ENCODE measurements at regions not wholly inside any gene's neighbourhood (a gene's known extent, or its start where the extent isn't known, plus 50 kb on each side); places are given as distances from the start of the nearest gene placed in this dataset.

DNA sequence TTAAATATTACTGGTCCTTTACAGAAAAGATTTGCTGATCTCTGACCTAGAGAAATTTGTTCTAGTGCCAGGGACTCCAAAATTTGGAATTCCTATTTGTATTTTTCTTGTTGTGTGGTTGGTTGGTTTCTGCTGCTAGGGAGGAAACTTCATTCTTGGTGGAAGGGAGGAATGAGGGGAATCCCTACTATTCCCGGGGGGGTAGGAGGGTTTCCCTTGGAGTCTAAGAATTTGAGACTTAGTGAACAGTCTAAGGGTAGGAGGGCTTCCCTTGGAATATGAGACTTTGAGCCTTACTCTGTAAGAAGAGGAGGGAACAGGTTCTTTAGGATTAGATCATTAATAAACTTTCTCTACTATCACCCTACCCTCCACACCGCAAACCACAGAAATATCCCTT lies 67.1 kb upstream of the ADGRF1 start:
- no peaks in the 10 kb centered on the region for H3K27me3 ChIP-seq (ENCODE audit: control insufficient read depth, insufficient read depth, low read length)
- in situ Hi-C loops (cut with HindIII; ENCODE audit: low pct_unique_long_range_greater_than_20kb, low sequenced_read_pairs) = no loop called here
- ChIA-PET CTCF (no interaction called here), POLR2A (no interaction called here)
- intact Hi-C loops (cut with micrococcal nuclease; ENCODE audit: unreplicated experiment) = no loop called here
- H3K36me3 ChIP-seq (ENCODE audit: control insufficient read depth, insufficient read depth, low read length) = no peaks in the 10 kb centered on the region
- H3K9me3 ChIP-seq (ENCODE audit: control insufficient read depth, insufficient read depth, low read depth, low read length) = no peaks in the 10 kb centered on the region
- H3K27ac ChIP-seq (ENCODE audit: low read length) = peak overlapping the region; percentile 30; the same call in 1 of the 2 replicates
- BruUV-seq (replicated peaks) = no TSS peak
- H3K4me3 ChIP-seq (ENCODE audit: low read depth in 2 of 2, low read length in 2 of 2) = no peak overlapping the region
- ATAC-seq = no peak
- TF ChIP-seq REST (IDR thresholded peaks at IDR 0.05; ENCODE audit: insufficient read depth in 1 of 2, low read depth in 2 of 2, low read length in 1 of 2) = no peak
- no peak for TF ChIP-seq SIN3A (IDR thresholded peaks at IDR 0.05; ENCODE audit: borderline replicate concordance, insufficient read depth, low read depth, low read length)
- TF ChIP-seq TCF7L2 (IDR thresholded peaks at IDR 0.05; ENCODE audit: low read depth, low read length) = no peak
- TF ChIP-seq CTCF (IDR thresholded peaks at IDR 0.05) = no peak
- TF ChIP-seq POLR2AphosphoS5 (IDR thresholded peaks at IDR 0.05; ENCODE audit: low read depth, low read length) = no peak
- peaks cover 14% of the 10 kb centered on the region; the same call in 1 of the 2 replicates for H3K4me1 ChIP-seq (ENCODE audit: control insufficient read depth, insufficient read depth, low read length)
- no peak for DNase-seq (ENCODE audit: low read depth, low spot score)

DNA sequence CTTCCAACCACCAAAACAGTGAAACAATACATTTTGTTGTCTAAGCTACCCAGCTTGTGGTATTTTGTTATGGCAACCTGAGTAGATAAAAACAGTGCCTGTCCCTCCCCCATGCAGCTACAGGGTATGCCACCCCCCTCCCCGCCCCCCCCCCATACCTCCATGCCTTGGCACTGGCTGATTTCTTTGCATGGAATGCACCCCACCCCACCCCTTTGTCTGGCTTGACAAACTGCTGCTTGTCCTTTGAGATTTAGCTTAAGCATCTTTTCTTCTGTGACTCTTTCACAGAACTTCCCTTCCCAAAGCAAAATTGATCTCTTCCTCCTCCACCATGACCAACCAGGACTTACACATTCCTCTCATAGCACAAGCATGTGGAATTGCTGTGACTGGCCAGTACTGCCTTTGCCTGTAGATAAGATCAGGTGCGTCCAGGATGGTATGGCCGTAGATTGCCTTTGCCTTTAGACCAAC lies 64.6 kb upstream of the ADGRF1 start:
- peaks cover 4% of the 10 kb centered on the region; the same call in 1 of the 2 replicates for H3K4me1 ChIP-seq (ENCODE audit: control insufficient read depth, insufficient read depth, low read length)

More for the DNA sequence above, 64.6 kb upstream of the ADGRF1 start:
- H3K36me3 ChIP-seq (ENCODE audit: control insufficient read depth, insufficient read depth, low read length) = no peaks in the 10 kb centered on the region
- in situ Hi-C loops (cut with HindIII; ENCODE audit: low pct_unique_long_range_greater_than_20kb, low sequenced_read_pairs) (no loop called here), intact Hi-C loops (cut with micrococcal nuclease; ENCODE audit: unreplicated experiment) (no loop called here)
- TF ChIP-seq CTCF (IDR thresholded peaks at IDR 0.05) = no peak
- no peak for TF ChIP-seq REST (IDR thresholded peaks at IDR 0.05; ENCODE audit: insufficient read depth in 1 of 2, low read depth in 2 of 2, low read length in 1 of 2)
- no peak for TF ChIP-seq POLR2AphosphoS5 (IDR thresholded peaks at IDR 0.05; ENCODE audit: low read depth, low read length)
- no peak for TF ChIP-seq TCF7L2 (IDR thresholded peaks at IDR 0.05; ENCODE audit: low read depth, low read length)
- no peak for TF ChIP-seq SIN3A (IDR thresholded peaks at IDR 0.05; ENCODE audit: borderline replicate concordance, insufficient read depth, low read depth, low read length)
- H3K4me3 ChIP-seq (ENCODE audit: low read depth in 2 of 2, low read length in 2 of 2) = no peak overlapping the region
- ChIA-PET CTCF (no interaction called here), POLR2A (interaction anchor here (0.6 kb wide), 1 partner anchor 23 kb away, joined by 3 read pairs; no protein-coding TSS in a partner anchor)
- ATAC-seq (peak; percentile 56; the same call in 1 of the 2 replicates), DNase-seq (ENCODE audit: low read depth, low spot score) (no peak)
- peak overlapping the region; percentile 7; the same call in 1 of the 2 replicates for H3K27ac ChIP-seq (ENCODE audit: low read length)
- no peaks in the 10 kb centered on the region for H3K27me3 ChIP-seq (ENCODE audit: control insufficient read depth, insufficient read depth, low read length)
- no peaks in the 10 kb centered on the region for H3K9me3 ChIP-seq (ENCODE audit: control insufficient read depth, insufficient read depth, low read depth, low read length)
- BruUV-seq (replicated peaks) = no TSS peak
